Astrocyte (in vitro differentiated cells and primary cell): ENCODE measurements at regions not wholly inside any gene's neighbourhood (a gene's known extent, or its start where the extent isn't known, plus 50 kb on each side); places are given as distances from the start of the nearest gene placed in this dataset.

Experiments used
- DNase-seq: peaks from one replicate; pipeline ENCODE4 v3.0.0-alpha.2; 2010; ENCODE audit warnings: low read depth
- FAIRE-seq: peaks from 2 replicates; lab custom pipeline; 2011; peaks lifted over from hg19 to GRCh38; lab: Jason Lieb, UNC
- H2AFZ ChIP-seq: 2 replicates; pipeline ENCODE4 v1.6.0; 2012; ENCODE audit warnings: low read depth, low read length, inconsistent platforms
- H3K27ac ChIP-seq: 2 replicates; pipeline ENCODE4 v1.5.1; 2011; ENCODE audit warnings: low read depth, low read length, inconsistent platforms
- H3K27me3 ChIP-seq: 2 replicates; pipeline ENCODE4 v1.6.0; 2011; ENCODE audit warnings: low read length, inconsistent platforms; ENCODE audit not compliant: insufficient read depth
- H3K36me3 ChIP-seq: 2 replicates; pipeline ENCODE4 v1.5.1; 2011; ENCODE audit warnings: low read length, inconsistent platforms; ENCODE audit not compliant: insufficient read depth
- H3K4me1 ChIP-seq: 2 replicates; pipeline ENCODE4 v1.5.1; 2011; ENCODE audit warnings: low read length, inconsistent platforms; ENCODE audit not compliant: insufficient read depth
- H3K4me2 ChIP-seq: 2 replicates; pipeline ENCODE4 v1.6.0; 2012; ENCODE audit warnings: low read length, inconsistent platforms
- H3K4me3 ChIP-seq: 2 replicates; pipeline ENCODE4 v1.5.1; 2011; ENCODE audit warnings: low read depth, mild to moderate bottlenecking, low read length, inconsistent platforms; ENCODE audit not compliant: insufficient read depth
- H3K79me2 ChIP-seq: 2 replicates; pipeline ENCODE4 v1.6.0; 2012; ENCODE audit warnings: mild to moderate bottlenecking, low read length, inconsistent platforms; ENCODE audit not compliant: insufficient read depth
- H3K9ac ChIP-seq: 2 replicates; pipeline ENCODE4 v1.6.0; 2012; ENCODE audit warnings: mild to moderate bottlenecking, low read length, inconsistent platforms
- H3K9me3 ChIP-seq: 2 replicates; pipeline ENCODE4 v1.5.1; 2012; ENCODE audit warnings: low read depth, mild to moderate bottlenecking, low read length, inconsistent platforms; ENCODE audit not compliant: insufficient read depth
- H4K20me1 ChIP-seq: 2 replicates; pipeline ENCODE4 v1.6.0; 2012; ENCODE audit warnings: low read length, inconsistent platforms; ENCODE audit not compliant: insufficient read depth
- H3K27ac Mint-ChIP-seq: one replicate; pipeline ENCODE4 v1.8.0; 2021; ENCODE audit warnings: mild to moderate bottlenecking, mixed read lengths; ENCODE audit not compliant: unreplicated experiment
- H3K27me3 Mint-ChIP-seq: one replicate; pipeline ENCODE4 v1.8.0; 2021; ENCODE audit warnings: low read depth, mixed read lengths; ENCODE audit not compliant: unreplicated experiment
- H3K36me3 Mint-ChIP-seq: one replicate; pipeline ENCODE4 v1.8.0; 2021; ENCODE audit warnings: low read depth, mixed read lengths; ENCODE audit not compliant: unreplicated experiment
- H3K4me1 Mint-ChIP-seq: one replicate; pipeline ENCODE4 v1.8.0; 2021; ENCODE audit warnings: low read depth, mixed read lengths; ENCODE audit not compliant: unreplicated experiment
- H3K4me3 Mint-ChIP-seq: one replicate; pipeline ENCODE4 v1.8.0; 2021; ENCODE audit warnings: mild to moderate bottlenecking, moderate library complexity, mixed read lengths; ENCODE audit not compliant: unreplicated experiment
- H3K9me3 Mint-ChIP-seq: one replicate; pipeline ENCODE4 v1.8.0; 2021; ENCODE audit warnings: mild to moderate bottlenecking, mixed read lengths; ENCODE audit not compliant: unreplicated experiment
- CTCF ChIP-seq: IDR thresholded peaks from 2 replicates; pipeline ENCODE4 v1.5.1; 2011; ENCODE audit warnings: low read depth, mild to moderate bottlenecking, inconsistent platforms, low read length, moderate library complexity; ENCODE audit not compliant: insufficient read depth
- EZH2 ChIP-seq: IDR thresholded peaks from 2 replicates; pipeline ENCODE4 v1.6.1; 2012; ENCODE audit warnings: mild to moderate bottlenecking, low read length, inconsistent platforms; ENCODE audit not compliant: insufficient read depth

- Mint-ChIP-seq H3K4me3 (no peak overlapping the region), H3K36me3 (no peaks in the 10 kb centered on the region), H3K27ac (no peak overlapping the region), H3K9me3 (no peaks in the 10 kb centered on the region), H3K4me1 (peaks cover 4% of the 10 kb centered on the region), H3K27me3 (no peaks in the 10 kb centered on the region)
- H3K27me3 ChIP-seq, result no peaks in the 10 kb centered on the region
- no peak for FAIRE-seq
- no peaks in the 10 kb centered on the region for H4K20me1 ChIP-seq
- no peak overlapping the region for H3K4me3 ChIP-seq
- H3K9ac ChIP-seq, result no peak overlapping the region
- no peak overlapping the region for H3K4me2 ChIP-seq
- H3K36me3 ChIP-seq, result no peaks in the 10 kb centered on the region
- DNase-seq, result no peak
- no peak for TF ChIP-seq CTCF
- TF ChIP-seq EZH2, result no peak
- no peaks in the 10 kb centered on the region for H3K79me2 ChIP-seq
- no peak overlapping the region for H2AFZ ChIP-seq
- no peaks in the 10 kb centered on the region for H3K9me3 ChIP-seq
- no peaks in the 10 kb centered on the region for H3K4me1 ChIP-seq
- H3K27ac ChIP-seq, result no peak overlapping the region
Measured at GRCh38 chrX:25069209-25069608, 53.4 kb upstream of the ARX start.

- FAIRE-seq (peak; percentile 60), DNase-seq (no peak)
- Histone ChIP-seq H3K4me1 (no peaks in the 10 kb centered on the region), H3K79me2 (no peaks in the 10 kb centered on the region), H3K27ac (no peak overlapping the region), H3K9ac (no peak overlapping the region), H3K4me2 (no peak overlapping the region), H3K27me3 (no peaks in the 10 kb centered on the region), H3K4me3 (no peak overlapping the region), H2AFZ (no peak overlapping the region), H3K36me3 (no peaks in the 10 kb centered on the region), H3K9me3 (no peaks in the 10 kb centered on the region), H4K20me1 (no peaks in the 10 kb centered on the region)
- Mint-ChIP-seq H3K4me3 (no peak overlapping the region), H3K9me3 (no peaks in the 10 kb centered on the region), H3K27ac (no peak overlapping the region), H3K27me3 (no peaks in the 10 kb centered on the region), H3K4me1 (peaks cover under 1% of the 10 kb centered on the region), H3K36me3 (no peaks in the 10 kb centered on the region)
- TF ChIP-seq CTCF, result no peak
- TF ChIP-seq EZH2, result no peak
Measured at GRCh38 chrX:25068340-25068739, 52.6 kb upstream of the ARX start.

DNA sequence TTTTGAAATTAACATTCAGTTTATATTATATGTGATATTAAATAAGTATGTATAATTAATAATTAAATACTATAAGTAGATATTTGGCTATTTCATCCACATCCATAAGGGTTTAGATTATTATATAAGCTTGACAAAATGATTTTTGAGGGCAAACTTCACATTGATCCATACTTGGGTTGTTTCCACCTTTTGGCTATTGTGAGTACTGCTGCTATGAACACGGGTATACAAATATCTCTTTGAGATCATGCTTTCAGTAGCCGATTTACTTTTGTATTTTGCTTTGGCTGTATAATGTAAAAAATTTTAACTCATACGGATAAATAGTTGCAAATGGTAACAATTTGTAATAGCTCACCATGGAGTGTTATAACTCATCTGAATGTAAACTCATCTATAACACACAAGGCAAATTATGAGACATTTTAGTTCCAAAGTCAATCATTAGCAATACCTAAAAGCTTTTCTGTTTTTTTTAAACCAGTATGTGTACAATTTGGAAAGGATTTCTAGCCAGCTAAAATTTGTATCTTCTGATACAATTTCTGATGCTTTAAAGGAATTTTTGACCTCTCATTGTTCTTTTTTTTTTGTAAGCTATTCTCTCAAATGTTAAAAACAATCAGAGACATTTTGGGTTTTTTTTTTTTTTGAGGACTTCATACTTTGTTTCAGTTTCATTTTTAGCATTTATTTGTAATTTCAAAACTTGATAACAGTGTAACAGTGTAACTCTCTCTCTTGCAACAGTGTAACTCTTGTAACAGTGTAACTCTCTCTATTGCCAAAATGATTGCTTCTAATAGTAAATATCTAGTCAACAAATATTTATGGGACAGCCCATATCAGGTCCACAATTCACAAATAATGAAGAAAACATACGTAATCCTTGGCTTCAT lies 51.8 kb upstream of the ARX start:
- H3K4me2 ChIP-seq, result no peak overlapping the region
- TF ChIP-seq EZH2, result no peak
- TF ChIP-seq CTCF, result no peak
- no peak overlapping the region for H3K4me3 ChIP-seq
- no peak overlapping the region for H3K9ac ChIP-seq
- H2AFZ ChIP-seq, result no peak overlapping the region
- H3K36me3 Mint-ChIP-seq, result no peaks in the 10 kb centered on the region
- no peaks in the 10 kb centered on the region for H3K4me1 Mint-ChIP-seq
- H3K27ac Mint-ChIP-seq, result no peak overlapping the region
- H3K27me3 Mint-ChIP-seq, result no peaks in the 10 kb centered on the region
- FAIRE-seq, result peak; percentile 5
- no peak for DNase-seq
- H3K27ac ChIP-seq, result no peak overlapping the region
- H3K27me3 ChIP-seq, result no peaks in the 10 kb centered on the region
- H3K79me2 ChIP-seq, result no peaks in the 10 kb centered on the region
- H3K4me3 Mint-ChIP-seq, result no peak overlapping the region
- no peaks in the 10 kb centered on the region for H4K20me1 ChIP-seq
- no peaks in the 10 kb centered on the region for H3K9me3 ChIP-seq
- no peaks in the 10 kb centered on the region for H3K36me3 ChIP-seq
- no peaks in the 10 kb centered on the region for H3K9me3 Mint-ChIP-seq
- no peaks in the 10 kb centered on the region for H3K4me1 ChIP-seq
